ENCODE measurements at regions not wholly inside any gene's neighbourhood (a gene's known extent, or its start where the extent isn't known, plus 50 kb on each side); places are given as distances from the start of the nearest gene placed in this dataset.

DNA sequence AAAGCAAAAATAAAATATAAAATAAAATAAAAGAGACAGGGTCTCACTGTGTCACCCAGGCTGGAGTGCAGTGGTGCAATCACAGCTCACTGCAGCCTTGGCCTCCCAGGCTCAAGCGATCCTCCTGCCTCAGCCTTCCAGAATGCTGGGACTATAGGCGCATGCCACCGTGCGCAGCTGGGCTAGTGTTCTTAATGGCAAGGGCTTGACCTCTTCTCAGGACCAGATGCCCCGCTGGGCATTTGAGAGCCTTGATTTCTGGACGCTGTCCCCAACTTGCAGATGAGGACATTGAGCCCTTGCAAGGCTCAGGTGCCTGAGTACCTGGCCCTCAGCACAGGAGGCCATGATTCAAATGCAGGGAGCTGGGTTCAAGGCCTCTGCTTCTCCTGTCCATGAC is 82.6 kb downstream of the DHCR7 start:
- no peak for TF ChIP-seq PBX3 (CRISPR knock-in tag; IDR thresholded peaks at IDR 0.05)
- no peak for TF ChIP-seq KLF10 (tag by site-specific recombination; IDR thresholded peaks at IDR 0.05)
- TF ChIP-seq ZSCAN16 (tag by site-specific recombination; IDR thresholded peaks at IDR 0.05): no peak
- no peak for TF ChIP-seq ZNF10 (tag by site-specific recombination; IDR thresholded peaks at IDR 0.05)
- TF ChIP-seq RBAK (tag by site-specific recombination; IDR thresholded peaks at IDR 0.05): no peak
- TF ChIP-seq REST (tag by site-specific recombination; IDR thresholded peaks at IDR 0.05): no peak
- no peak for TF ChIP-seq YY1 (tag by site-specific recombination; IDR thresholded peaks at IDR 0.05)
- no peak for TF ChIP-seq CTCF (tag by site-specific recombination; IDR thresholded peaks at IDR 0.05)
- TF ChIP-seq, protein P1, sequence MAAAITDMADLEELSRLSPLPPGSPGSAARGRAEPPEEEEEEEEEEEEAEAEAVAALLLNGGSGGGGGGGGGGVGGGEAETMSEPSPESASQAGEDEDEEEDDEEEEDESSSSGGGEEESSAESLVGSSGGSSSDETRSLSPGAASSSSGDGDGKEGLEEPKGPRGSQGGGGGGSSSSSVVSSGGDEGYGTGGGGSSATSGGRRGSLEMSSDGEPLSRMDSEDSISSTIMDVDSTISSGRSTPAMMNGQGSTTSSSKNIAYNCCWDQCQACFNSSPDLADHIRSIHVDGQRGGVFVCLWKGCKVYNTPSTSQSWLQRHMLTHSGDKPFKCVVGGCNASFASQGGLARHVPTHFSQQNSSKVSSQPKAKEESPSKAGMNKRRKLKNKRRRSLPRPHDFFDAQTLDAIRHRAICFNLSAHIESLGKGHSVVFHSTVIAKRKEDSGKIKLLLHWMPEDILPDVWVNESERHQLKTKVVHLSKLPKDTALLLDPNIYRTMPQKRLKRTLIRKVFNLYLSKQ (tag by site-specific recombination; IDR thresholded peaks at IDR 0.05; ENCODE audit: borderline replicate concordance): no peak
- TF ChIP-seq MYNN (tag by site-specific recombination; IDR thresholded peaks at IDR 0.05; ENCODE audit: borderline replicate concordance): no peak
- TF ChIP-seq ZNF518A (tag by site-specific recombination; conservative IDR thresholded peaks at IDR 0.05; ENCODE audit: low read depth): no peak
- TF ChIP-seq ZNF274 (IDR thresholded peaks at IDR 0.05; ENCODE audit: low read length): no peak
- no peak for TF ChIP-seq ZNF274 (tag by site-specific recombination; IDR thresholded peaks at IDR 0.05; ENCODE audit: borderline replicate concordance)
- TF ChIP-seq ZNF785 (tag by site-specific recombination; IDR thresholded peaks at IDR 0.05): no peak
- TF ChIP-seq, protein P2, sequence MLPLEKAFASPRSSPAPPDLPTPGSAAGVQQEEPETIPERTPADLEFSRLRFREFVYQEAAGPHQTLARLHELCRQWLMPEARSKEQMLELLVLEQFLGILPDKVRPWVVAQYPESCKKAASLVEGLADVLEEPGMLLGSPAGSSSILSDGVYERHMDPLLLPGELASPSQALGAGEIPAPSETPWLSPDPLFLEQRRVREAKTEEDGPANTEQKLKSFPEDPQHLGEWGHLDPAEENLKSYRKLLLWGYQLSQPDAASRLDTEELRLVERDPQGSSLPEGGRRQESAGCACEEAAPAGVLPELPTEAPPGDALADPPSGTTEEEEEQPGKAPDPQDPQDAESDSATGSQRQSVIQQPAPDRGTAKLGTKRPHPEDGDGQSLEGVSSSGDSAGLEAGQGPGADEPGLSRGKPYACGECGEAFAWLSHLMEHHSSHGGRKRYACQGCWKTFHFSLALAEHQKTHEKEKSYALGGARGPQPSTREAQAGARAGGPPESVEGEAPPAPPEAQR (tag by site-specific recombination; IDR thresholded peaks at IDR 0.05): no peak
